ENCODE measurements at regions not wholly inside any gene's neighbourhood (a gene's known extent, or its start where the extent isn't known, plus 50 kb on each side); places are given as distances from the start of the nearest gene placed in this dataset.
A peak's percentile ranks its signal among the peaks of the same experiment; 100 is the strongest.
"Not testable (repeated sequence)": the region's sequence is repeated elsewhere in the genome, so short reads cannot be mapped to it uniquely, and the experiment has no call there.

DNA sequence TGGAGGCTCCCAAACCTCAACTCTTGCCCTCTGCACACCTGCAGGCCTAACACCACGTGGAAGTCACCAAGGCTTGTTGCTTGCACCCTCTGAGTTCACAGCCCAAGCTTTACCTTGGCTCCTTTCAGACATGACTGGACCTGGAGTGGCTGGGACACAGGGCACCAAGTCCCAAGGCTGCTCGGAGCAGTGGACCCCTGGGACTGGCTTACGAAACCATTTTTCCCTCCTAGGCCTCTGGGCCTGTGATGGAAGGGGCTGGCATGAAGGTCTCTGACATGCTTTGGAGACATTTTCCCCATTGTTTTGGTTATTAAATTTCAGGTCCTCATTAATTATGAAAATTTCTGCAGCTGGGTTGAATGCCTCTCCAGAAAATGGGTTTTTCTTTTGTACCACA lies 994.4 kb upstream of the NUDT12 start:
- Histone ChIP-seq H3K27ac (no peak overlapping the region), H3K36me3 (no peaks in the 10 kb centered on the region), H3K4me3 (no peak overlapping the region), H3K9me3 (peaks cover 0 to 10% (median 0%) of the 10 kb centered on the region in 12 donors), H3K27me3 (no peaks in the 10 kb centered on the region), H3K4me1 (no peaks in the 10 kb centered on the region)
- ATAC-seq = no peak
- TF ChIP-seq, protein P1, sequence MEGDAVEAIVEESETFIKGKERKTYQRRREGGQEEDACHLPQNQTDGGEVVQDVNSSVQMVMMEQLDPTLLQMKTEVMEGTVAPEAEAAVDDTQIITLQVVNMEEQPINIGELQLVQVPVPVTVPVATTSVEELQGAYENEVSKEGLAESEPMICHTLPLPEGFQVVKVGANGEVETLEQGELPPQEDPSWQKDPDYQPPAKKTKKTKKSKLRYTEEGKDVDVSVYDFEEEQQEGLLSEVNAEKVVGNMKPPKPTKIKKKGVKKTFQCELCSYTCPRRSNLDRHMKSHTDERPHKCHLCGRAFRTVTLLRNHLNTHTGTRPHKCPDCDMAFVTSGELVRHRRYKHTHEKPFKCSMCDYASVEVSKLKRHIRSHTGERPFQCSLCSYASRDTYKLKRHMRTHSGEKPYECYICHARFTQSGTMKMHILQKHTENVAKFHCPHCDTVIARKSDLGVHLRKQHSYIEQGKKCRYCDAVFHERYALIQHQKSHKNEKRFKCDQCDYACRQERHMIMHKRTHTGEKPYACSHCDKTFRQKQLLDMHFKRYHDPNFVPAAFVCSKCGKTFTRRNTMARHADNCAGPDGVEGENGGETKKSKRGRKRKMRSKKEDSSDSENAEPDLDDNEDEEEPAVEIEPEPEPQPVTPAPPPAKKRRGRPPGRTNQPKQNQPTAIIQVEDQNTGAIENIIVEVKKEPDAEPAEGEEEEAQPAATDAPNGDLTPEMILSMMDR (IDR thresholded peaks at IDR 0.05) = no peak
- no peak for TF ChIP-seq POLR2A (IDR thresholded peaks at IDR 0.05)
- DNase-seq = peak in 1 of 5 donors; percentile 12
- intact Hi-C loops (cut with DNase I) = no loop called here
- 42 to 80% (median 55%) methylated on average over 3 of the region's 3 CpGs for WGBS, 4 donors

DNA sequence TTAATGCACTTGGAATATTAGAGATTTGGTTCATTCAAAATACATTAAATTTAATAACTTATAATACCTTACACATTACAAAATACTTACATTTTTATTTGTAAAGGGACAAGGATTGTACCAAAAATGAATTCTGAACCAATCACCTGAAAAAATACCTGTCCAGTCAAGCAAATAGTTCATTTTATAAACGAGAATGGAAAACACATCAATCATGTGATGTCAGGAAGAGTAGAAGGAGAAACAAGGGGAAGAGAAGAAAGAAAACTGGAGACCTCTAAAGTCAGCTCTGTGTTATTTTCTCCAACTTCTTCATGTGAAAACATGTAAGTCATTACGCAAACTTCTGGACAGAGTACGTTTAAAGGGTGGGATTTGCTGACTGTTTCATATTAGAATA lies 989.0 kb upstream of the NUDT12 start:
- intact Hi-C loops (cut with DNase I) = no loop called here
- Histone ChIP-seq H3K27me3 (no peaks in the 10 kb centered on the region), H3K27ac (no peak overlapping the region), H3K4me3 (no peak overlapping the region), H3K9me3 (peaks cover 0 to 5% (median 0%) of the 10 kb centered on the region in 12 donors), H3K36me3 (no peaks in the 10 kb centered on the region), H3K4me1 (no peaks in the 10 kb centered on the region)
- 73 to 80% (median 77%) methylated on average over 3 of the region's 3 CpGs for whole genome bisulfite sequencing, 4 donors
- no peak for ATAC-seq
- TF ChIP-seq, protein P1 (IDR thresholded peaks at IDR 0.05) = no peak
- TF ChIP-seq POLR2A (IDR thresholded peaks at IDR 0.05) = no peak
- no peak for DNase-seq

DNA sequence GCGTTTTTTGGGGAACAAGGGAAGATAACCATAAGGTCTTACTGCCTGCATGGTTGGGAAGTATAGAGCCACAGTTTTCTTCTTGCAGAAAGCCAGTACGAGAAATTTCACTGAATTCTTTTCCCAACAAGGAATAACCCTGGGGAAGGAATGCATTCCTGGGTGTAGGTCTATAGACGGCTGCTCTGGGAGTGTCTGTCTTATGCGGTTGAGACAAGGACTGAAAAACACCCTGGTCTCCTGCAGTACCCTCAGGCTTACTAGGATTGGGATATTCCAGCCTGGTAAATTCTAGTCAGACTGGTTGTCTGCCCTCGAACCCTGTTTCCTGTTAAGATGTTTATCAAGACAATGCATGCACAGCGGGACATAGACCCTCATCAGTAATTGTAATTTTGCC lies 984.3 kb upstream of the NUDT12 start:
- H3K27ac ChIP-seq; H3K36me3 ChIP-seq; DNase-seq; H3K4me3 ChIP-seq; ATAC-seq; intact Hi-C loops (cut with DNase I); H3K4me1 ChIP-seq; H3K9me3 ChIP-seq; H3K27me3 ChIP-seq: not testable (repeated sequence)
- WGBS, 4 donors = 80 to 85% (median 81%) methylated on average over 6 of the region's 6 CpGs

DNA sequence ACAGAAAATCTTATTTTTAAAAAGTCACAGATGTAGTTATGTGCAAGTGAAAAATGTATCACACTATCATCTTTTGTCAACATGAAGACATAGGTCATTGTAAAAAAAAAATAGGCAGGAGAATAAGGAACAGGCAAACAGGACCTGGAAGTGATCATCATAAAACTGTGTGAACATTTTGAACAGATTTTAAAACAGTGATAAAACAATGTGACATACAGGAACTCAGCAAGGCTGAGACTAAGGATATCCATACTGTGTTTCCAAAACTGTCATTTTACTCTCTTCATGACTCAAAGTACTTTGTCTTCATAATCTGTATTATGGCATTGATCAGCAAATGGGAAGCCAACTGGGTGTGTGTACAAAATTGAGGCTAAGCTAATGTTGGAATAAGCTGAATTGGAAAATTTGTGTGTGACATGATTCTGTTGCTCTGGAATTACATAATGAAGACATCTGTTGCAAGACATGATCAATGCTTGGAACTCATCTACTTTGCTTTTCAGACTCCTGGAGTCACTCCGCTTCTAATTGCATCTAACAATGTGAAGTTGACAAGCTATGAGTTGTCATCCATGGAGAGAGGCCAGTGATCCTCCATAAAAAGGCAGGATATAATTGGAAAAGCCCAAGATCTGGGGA lies 978.7 kb upstream of the NUDT12 start:
- TF ChIP-seq, protein P1 (IDR thresholded peaks at IDR 0.05) = no peak
- TF ChIP-seq POLR2A (IDR thresholded peaks at IDR 0.05) = no peak
- DNase-seq (no peak), ATAC-seq (no peak)
- Histone ChIP-seq H3K9me3 (peaks cover 0 to 3% (median 0%) of the 10 kb centered on the region in 12 donors), H3K27ac (peak overlapping the region in 1 of 12 donors; percentile 40), H3K4me3 (no peak overlapping the region), H3K36me3 (no peaks in the 10 kb centered on the region), H3K27me3 (no peaks in the 10 kb centered on the region), H3K4me1 (no peaks in the 10 kb centered on the region)
- intact Hi-C loops (cut with DNase I) = no loop called here
- WGBS, 4 donors = 78 to 95% (median 87%) methylated on average over 1 of the region's 1 CpG

DNA sequence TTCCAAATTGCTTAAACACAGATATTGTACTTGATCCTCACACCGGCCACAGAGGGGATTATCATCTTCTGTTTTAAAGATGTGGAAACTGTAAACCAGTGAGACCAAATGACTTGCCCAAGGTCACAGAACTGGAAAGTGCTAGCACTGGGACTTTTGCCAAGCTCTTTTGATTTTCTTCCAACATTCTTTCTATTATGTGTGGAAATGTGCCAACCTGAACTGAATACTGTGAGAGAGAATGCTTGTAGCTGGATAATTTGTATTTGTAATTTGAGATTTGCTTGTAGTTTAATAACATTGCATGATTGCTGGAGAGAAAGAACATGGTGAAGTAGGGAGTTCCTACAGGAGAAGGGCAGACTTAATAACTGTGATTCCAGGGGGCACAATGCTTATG lies 977.9 kb upstream of the NUDT12 start:
- TF ChIP-seq, protein P1 (IDR thresholded peaks at IDR 0.05) = no peak
- TF ChIP-seq POLR2A (IDR thresholded peaks at IDR 0.05) = no peak
- Histone ChIP-seq H3K27ac (peak overlapping the region in 1 of 12 donors; percentile 40), H3K9me3 (no peaks in the 10 kb centered on the region), H3K4me3 (no peak overlapping the region), H3K36me3 (no peaks in the 10 kb centered on the region), H3K4me1 (no peaks in the 10 kb centered on the region), H3K27me3 (no peaks in the 10 kb centered on the region)
- ATAC-seq = no peak
- 0 to 64% (median 37%) methylated on average over 1 of the region's 1 CpG for WGBS, 4 donors
- no peak for DNase-seq
- intact Hi-C loops (cut with DNase I) = no loop called here
